IMR-90 (cell line): ENCODE measurements at regions not wholly inside any gene's neighbourhood (a gene's known extent, or its start where the extent isn't known, plus 50 kb on each side); places are given as distances from the start of the nearest gene placed in this dataset.

Experiments
- ATAC-seq: fragments of 200-7000 bp; cut with Tn5 transposase; 2 replicates; pipeline ENCODE4 v1.9.1; 2020; ENCODE audit warnings: low read depth, mild to moderate bottlenecking, moderate library complexity
- BruUV-seq: library from RNA; stranded (reverse); fragments of 400-500 nt; replicated peaks from 2 replicates; lab custom pipeline; 2021; lab: Mats Ljungman, UMichigan
- CTCF ChIA-PET: fragments of 300-600 bp; formaldehyde crosslinking; extraction: SDS; loops from one replicate; lab custom pipeline; 2021; ENCODE audit warnings: antibody characterized with exemption; lab: Yijun Ruan, JAX
- POLR2A ChIA-PET: fragments of 300-600 bp; sonication (Branson Sonifier 250); formaldehyde crosslinking; loops from one replicate; lab custom pipeline; 2022; ENCODE audit warnings: antibody characterized with exemption; ENCODE audit not compliant: unreplicated experiment; lab: Charles Lee
- DNase-seq: peaks from one replicate; pipeline ENCODE4 v3.0.0; 2013
- H2AFZ ChIP-seq: replicated peaks from 2 replicates; pipeline ENCODE3; 2013; ENCODE audit warnings: low read length, mild to moderate bottlenecking; ENCODE audit not compliant: poor library complexity
- H2AK5ac ChIP-seq: 2 replicates; pipeline ENCODE4 v1.6.1; 2013; ENCODE audit warnings: low read depth, low read length, inconsistent platforms
- H2AK9ac ChIP-seq: replicated peaks from 2 replicates; pipeline ENCODE3; 2013; ENCODE audit warnings: mild to moderate bottlenecking, low read depth, low read length, moderate library complexity; ENCODE audit not compliant: poor library complexity
- H2BK120ac ChIP-seq: 2 replicates; pipeline ENCODE4 v1.6.1; 2013; ENCODE audit warnings: low read depth, low read length, inconsistent platforms
- H2BK15ac ChIP-seq: 3 replicates; pipeline ENCODE4 v1.6.1; 2013; ENCODE audit warnings: low read depth, low read length, inconsistent platforms
- H2BK20ac ChIP-seq: 2 replicates; pipeline ENCODE4 v1.6.1; 2013; ENCODE audit warnings: low read depth, mild to moderate bottlenecking, inconsistent platforms, low read length, moderate library complexity
- H2BK5ac ChIP-seq: 2 replicates; pipeline ENCODE4 v1.6.1; 2013; ENCODE audit warnings: mild to moderate bottlenecking, low read depth, low read length, inconsistent platforms; ENCODE audit not compliant: poor library complexity, severe bottlenecking
- H3K14ac ChIP-seq: replicated peaks from 2 replicates; pipeline ENCODE4 v1.6.1; 2013; ENCODE audit warnings: low read depth, low read length, inconsistent platforms
- H3K18ac ChIP-seq: 2 replicates; pipeline ENCODE4 v1.6.1; 2013; ENCODE audit warnings: low read depth, low read length, control low read depth
- H3K23ac ChIP-seq: 2 replicates; pipeline ENCODE4 v1.6.1; 2013; ENCODE audit warnings: low read depth, low read length, inconsistent platforms
- H3K27ac ChIP-seq: 2 replicates; pipeline ENCODE4 v1.5.1; 2013; ENCODE audit warnings: mild to moderate bottlenecking, control low read depth, low read length; ENCODE audit not compliant: insufficient read depth
- H3K27me3 ChIP-seq: 2 replicates; pipeline ENCODE4 v1.6.1; 2013; ENCODE audit warnings: low read length; ENCODE audit not compliant: control insufficient read depth, insufficient read depth
- H3K36me3 ChIP-seq: 2 replicates; pipeline ENCODE4 v1.6.1; 2013; ENCODE audit warnings: low read length, mixed read lengths; ENCODE audit not compliant: control insufficient read depth, insufficient read depth
- H3K4ac ChIP-seq: 2 replicates; pipeline ENCODE4 v1.6.1; 2013; ENCODE audit warnings: low read depth, low read length, inconsistent platforms
- H3K4me1 ChIP-seq: 2 replicates; pipeline ENCODE4 v1.6.1; 2013; ENCODE audit warnings: low read length, mixed read lengths; ENCODE audit not compliant: control insufficient read depth, insufficient read depth
- H3K4me2 ChIP-seq: 2 replicates; pipeline ENCODE4 v1.6.1; 2013; ENCODE audit warnings: low read depth, mild to moderate bottlenecking, control low read depth, low read length, moderate library complexity
- H3K4me3 ChIP-seq: 2 replicates; pipeline ENCODE4 v1.5.1; 2013; ENCODE audit warnings: low read depth, mild to moderate bottlenecking, control low read depth, low read length, moderate library complexity; ENCODE audit not compliant: insufficient read depth
- H3K56ac ChIP-seq: 2 replicates; pipeline ENCODE4 v1.6.1; 2013; ENCODE audit warnings: low read length, inconsistent platforms; ENCODE audit not compliant: insufficient read depth; ENCODE audit errors: extremely low read depth
- H3K79me1 ChIP-seq, 2 experiments: 2 replicates each; pipeline ENCODE4 v1.6.1; 2013; ENCODE audit warnings: low read length in 2 of 2, inconsistent platforms in 1 of 2, low read depth in 1 of 2
- H3K9ac ChIP-seq: 2 replicates; pipeline ENCODE4 v1.6.1; 2013; ENCODE audit warnings: low read depth, low read length, control low read depth
- H3K9me1 ChIP-seq: 2 replicates; pipeline ENCODE4 v1.6.1; 2013; ENCODE audit warnings: low read length, inconsistent platforms; ENCODE audit not compliant: insufficient read depth
- H3K9me3 ChIP-seq: 2 replicates; pipeline ENCODE4 v1.6.1; 2013; ENCODE audit warnings: low read length; ENCODE audit not compliant: control insufficient read depth, insufficient read depth
- H4K20me1 ChIP-seq: 2 replicates; pipeline ENCODE4 v1.6.1; 2013; ENCODE audit warnings: low read length, inconsistent platforms; ENCODE audit not compliant: insufficient read depth
- H4K5ac ChIP-seq: 2 replicates; pipeline ENCODE4 v1.6.1; 2013; ENCODE audit warnings: mild to moderate bottlenecking, low read depth, low read length, control low read depth
- H4K8ac ChIP-seq, 2 experiments: 2 replicates each; pipeline ENCODE4 v1.6.1; 2013; ENCODE audit warnings: low read depth in 2 of 2, low read length in 2 of 2, control low read depth in 1 of 2, inconsistent platforms in 1 of 2
- H4K91ac ChIP-seq: 2 replicates; pipeline ENCODE4 v1.6.1; 2013; ENCODE audit warnings: low read depth, low read length, inconsistent platforms; ENCODE audit not compliant: insufficient read depth
- BHLHE40 ChIP-seq: fragments of 150-350 bp; IDR thresholded peaks from 2 replicates; pipeline ENCODE4 v1.6.1; 2016; ENCODE audit warnings: mild to moderate bottlenecking, low read depth, low read length
- CEBPB ChIP-seq: IDR thresholded peaks from 2 replicates; pipeline ENCODE4 v1.6.1; 2012; ENCODE audit warnings: low read depth, low read length, improper control_type of control experiment
- CHD1 ChIP-seq: IDR thresholded peaks from 2 replicates; pipeline ENCODE4 v1.6.1; 2012; ENCODE audit warnings: low read depth, low read length, improper control_type of control experiment
- ELK1 ChIP-seq: fragments of 150-350 bp; IDR thresholded peaks from 2 replicates; pipeline ENCODE4 v1.6.1; 2016; ENCODE audit warnings: low read depth, mild to moderate bottlenecking, low read length, moderate library complexity, borderline replicate concordance
- FOS ChIP-seq: fragments of 150-350 bp; IDR thresholded peaks from 2 replicates; pipeline ENCODE4 v1.6.1; 2016; ENCODE audit warnings: low read depth, low read length
- MAFK ChIP-seq: IDR thresholded peaks from 2 replicates; pipeline ENCODE4 v1.6.1; 2012; ENCODE audit warnings: low read depth, low read length, improper control_type of control experiment
- MAZ ChIP-seq: IDR thresholded peaks from 2 replicates; pipeline ENCODE4 v1.6.1; 2012; ENCODE audit warnings: low read depth, mild to moderate bottlenecking, low read length, improper control_type of control experiment, moderate library complexity, borderline replicate concordance
- MXI1 ChIP-seq: IDR thresholded peaks from 2 replicates; pipeline ENCODE4 v1.6.1; 2012; ENCODE audit warnings: low read depth, mild to moderate bottlenecking, low read length, moderate library complexity, borderline replicate concordance
- NFE2L2 ChIP-seq: fragments of 150-350 bp; IDR thresholded peaks from 2 replicates; pipeline ENCODE4 v1.6.1; 2016; ENCODE audit warnings: low read depth, mild to moderate bottlenecking, low read length
- POLR2A ChIP-seq: IDR thresholded peaks from 2 replicates; pipeline ENCODE4 v1.6.1; 2012; ENCODE audit warnings: mild to moderate bottlenecking, low read depth, low read length
- RAD21 ChIP-seq: IDR thresholded peaks from 2 replicates; pipeline ENCODE4 v1.6.1; 2012; ENCODE audit warnings: low read length, improper control_type of control experiment
- RCOR1 ChIP-seq: IDR thresholded peaks from 2 replicates; pipeline ENCODE4 v1.6.1; 2012; ENCODE audit warnings: mild to moderate bottlenecking, low read length, improper control_type of control experiment; ENCODE audit not compliant: insufficient replicate concordance
- RFX5 ChIP-seq: IDR thresholded peaks from 2 replicates; pipeline ENCODE4 v1.8.0; 2012; ENCODE audit warnings: low read depth, mild to moderate bottlenecking, low read length, moderate library complexity
- SMC3 ChIP-seq: fragments of 150-350 bp; IDR thresholded peaks from 2 replicates; pipeline ENCODE4 v1.6.1; 2016; ENCODE audit warnings: low read depth, mild to moderate bottlenecking, antibody characterized with exemption, low read length, moderate library complexity
- USF2 ChIP-seq: fragments of 150-350 bp; IDR thresholded peaks from 2 replicates; pipeline ENCODE4 v1.6.1; 2017; ENCODE audit warnings: mild to moderate bottlenecking, antibody characterized with exemption, low read length, low read depth
- WGBS, 2 experiments: methylation state at CpG; one replicate each; pipeline versions ENCODE4 v1.1.5 to v1.1.7; 2013; ENCODE audit warnings: missing lambda C conversion rate in 2 of 2; ENCODE audit not compliant: insufficient read length in 1 of 2; ENCODE audit errors: extremely low coverage in 2 of 2; 5-methylcytosine and 5-hydroxymethylcytosine counted together
- dilution Hi-C: fragments of 300-500 bp; cut with HindIII; formaldehyde crosslinking; loops from one replicate; pipeline ENCODE4 v1.14.3; 2018; ENCODE audit warnings: low sequenced_read_pairs; ENCODE audit not compliant: unreplicated experiment
- in situ Hi-C: fragments of 300-500 bp; cut with MboI; formaldehyde crosslinking; loops from 3 replicates; pipeline ENCODE4 v1.14.3; 2019; ENCODE audit warnings: low sequenced_read_pairs, inconsistent platforms, mixed read lengths
- intact Hi-C: fragments of 100-400 bp; cut with micrococcal nuclease; formaldehyde crosslinking; loops from 2 replicates; pipeline ENCODE4 v1.10.0; 2022
- TF ChIP-seq, protein P1 (sequence below): conservative IDR thresholded peaks from 2 replicates; pipeline ENCODE4 v1.5.1; 2012; ENCODE audit warnings: mild to moderate bottlenecking, low read depth, low read length, improper control_type of control experiment

DNA sequence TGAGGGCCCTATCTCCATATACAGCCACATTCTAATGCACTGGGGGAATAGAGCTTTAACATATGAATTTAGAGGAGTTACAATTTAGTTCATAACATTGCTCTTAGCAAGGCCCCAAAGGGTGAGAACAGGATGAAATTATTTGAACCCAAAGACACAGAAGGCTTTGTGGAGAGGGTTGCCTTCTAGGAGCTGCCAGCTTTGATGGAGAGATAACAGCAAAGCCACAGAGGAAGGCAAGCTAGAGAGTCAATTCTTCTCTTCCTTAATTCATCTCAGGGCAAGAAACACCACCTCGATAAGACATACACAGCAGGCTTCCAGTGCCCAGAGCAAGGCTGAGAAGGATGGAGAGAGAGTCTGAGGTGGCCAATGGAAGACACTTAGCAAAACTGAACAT, 94.8 kb upstream of the TMPRSS15 start:
- Histone ChIP-seq H3K4me3 (no peak overlapping the region), H3K27ac (no peak overlapping the region), H3K9me3 (peaks cover 2% of the 10 kb centered on the region; the same call in 1 of the 2 replicates), H4K8ac (no peak overlapping the region), H4K91ac (no peak overlapping the region), H2AFZ (no peak overlapping the region), H3K9me1 (no peaks in the 10 kb centered on the region), H2BK15ac (no peak overlapping the region), H4K5ac (no peak overlapping the region), H2BK5ac (no peak overlapping the region), H3K36me3 (no peaks in the 10 kb centered on the region), H3K4me1 (no peaks in the 10 kb centered on the region), H2BK120ac (no peak overlapping the region), H2AK9ac (no peak overlapping the region), H3K27me3 (no peaks in the 10 kb centered on the region), H3K4me2 (no peak overlapping the region), H3K18ac (no peak overlapping the region), H3K14ac (no peak overlapping the region), H3K4ac (no peak overlapping the region), H3K9ac (no peak overlapping the region), H3K79me1 (no peaks in the 10 kb centered on the region), H4K20me1 (no peaks in the 10 kb centered on the region), H3K23ac (no peak overlapping the region), H3K56ac (no peak overlapping the region), H2BK20ac (no peak overlapping the region), H2AK5ac (no peak overlapping the region)
- TF ChIP-seq, protein P1, sequence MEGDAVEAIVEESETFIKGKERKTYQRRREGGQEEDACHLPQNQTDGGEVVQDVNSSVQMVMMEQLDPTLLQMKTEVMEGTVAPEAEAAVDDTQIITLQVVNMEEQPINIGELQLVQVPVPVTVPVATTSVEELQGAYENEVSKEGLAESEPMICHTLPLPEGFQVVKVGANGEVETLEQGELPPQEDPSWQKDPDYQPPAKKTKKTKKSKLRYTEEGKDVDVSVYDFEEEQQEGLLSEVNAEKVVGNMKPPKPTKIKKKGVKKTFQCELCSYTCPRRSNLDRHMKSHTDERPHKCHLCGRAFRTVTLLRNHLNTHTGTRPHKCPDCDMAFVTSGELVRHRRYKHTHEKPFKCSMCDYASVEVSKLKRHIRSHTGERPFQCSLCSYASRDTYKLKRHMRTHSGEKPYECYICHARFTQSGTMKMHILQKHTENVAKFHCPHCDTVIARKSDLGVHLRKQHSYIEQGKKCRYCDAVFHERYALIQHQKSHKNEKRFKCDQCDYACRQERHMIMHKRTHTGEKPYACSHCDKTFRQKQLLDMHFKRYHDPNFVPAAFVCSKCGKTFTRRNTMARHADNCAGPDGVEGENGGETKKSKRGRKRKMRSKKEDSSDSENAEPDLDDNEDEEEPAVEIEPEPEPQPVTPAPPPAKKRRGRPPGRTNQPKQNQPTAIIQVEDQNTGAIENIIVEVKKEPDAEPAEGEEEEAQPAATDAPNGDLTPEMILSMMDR, result no peak
- TF ChIP-seq ELK1 (no peak), FOS (no peak), RAD21 (no peak), BHLHE40 (no peak), MXI1 (no peak), NFE2L2 (no peak), RFX5 (no peak), USF2 (no peak), MAFK (no peak), CHD1 (no peak), MAZ (no peak), POLR2A (no peak), SMC3 (no peak), CEBPB (no peak), RCOR1 (no peak)
- in situ Hi-C loops (no loop called here), intact Hi-C loops (no loop called here), dilution Hi-C loops (no loop called here)
- ATAC-seq, result no peak
- ChIA-PET POLR2A (no interaction called here), CTCF (no interaction called here)
- BruUV-seq, result no TSS peak
- no peak for DNase-seq
- WGBS, 2 experiments, result no CpG with 5 or more reads among the region's 1 CpG
